Left cardiac atrium (tissue), 4 donors: ENCODE measurements at regions not wholly inside any gene's neighbourhood (a gene's known extent, or its start where the extent isn't known, plus 50 kb on each side); places are given as distances from the start of the nearest gene placed in this dataset.

Experiments used
- ATAC-seq, 2 donors: fragments of 200-7000 bp; cut with Tn5 transposase; one replicate each; pipeline ENCODE4 v1.9.1; 2020; ENCODE audit warnings: mild to moderate bottlenecking in 2 of 2, moderate library complexity in 2 of 2
- DNase-seq: peaks from one replicate; pipeline ENCODE4 v3.0.0-alpha.2; 2020
- intact Hi-C, 2 donors: fragments of 100-400 bp; cut with DNase I; formaldehyde crosslinking; loops; one replicate each; pipeline versions ENCODE4 v1.14.1 to v1.15.1; 2022 to 2023
- donor health status: DM: no; HTN: yes; CAD: no.
- donor health status: DM: no; HTN: yes; CAD: no; lungs with severe emphysema.
- donor health status: DM: yes; HTN: yes; CAD: no.
- donor health status: Dilated cardiomyopathy.

GRCh38 chr5:59992206-59992605, 98.7 kb upstream of the PDE4D start:
- ATAC-seq (no peak), DNase-seq (no peak)
- intact Hi-C loops: no loop called here

GRCh38 chr5:59988396-59988795, 94.9 kb upstream of the PDE4D start:
- intact Hi-C loops: no loop called here
- DNase-seq (no peak), ATAC-seq (no peak)

- no peak for DNase-seq
- intact Hi-C loops: no loop called here
Measured at GRCh38 chr5:59976342-59976741, 82.8 kb upstream of the PDE4D start.

GRCh38 chr5:59972043-59972442, 78.5 kb upstream of the PDE4D start:
- intact Hi-C loops: no loop called here
- ATAC-seq: no peak
- no peak for DNase-seq

More at GRCh38 chr5:59976342-59976741, 82.8 kb upstream of the PDE4D start:
- ATAC-seq: no peak

GRCh38 chr5:59959330-59959729, 65.8 kb upstream of the PDE4D start:
- DNase-seq (no peak), ATAC-seq (no peak)
- intact Hi-C loops: no loop called here

- intact Hi-C loops: no loop called here
- DNase-seq (no peak), ATAC-seq (no peak)
Measured at GRCh38 chr5:59956130-59956783, 62.7 kb upstream of the PDE4D start.

GRCh38 chr5:59955241-59955640, 61.7 kb upstream of the PDE4D start:
- DNase-seq (no peak), ATAC-seq (no peak)
- intact Hi-C loops: no loop called here

GRCh38 chr5:59943452-59944113, 50.1 kb upstream of the PDE4D start:
- DNase-seq (no peak), ATAC-seq (no peak)
- intact Hi-C loops: no loop called here
